HG02973 (cell line): ENCODE measurements at regions not wholly inside any gene's neighbourhood (a gene's known extent, or its start where the extent isn't known, plus 50 kb on each side); places are given as distances from the start of the nearest gene placed in this dataset.

Source experiments
- ATAC-seq: cut with Tn5 transposase; IDR thresholded peaks from one replicate; pipeline ENCODE4 v1.9.1; 2021; ENCODE audit warnings: moderate library complexity; ENCODE audit not compliant: unreplicated experiment

- no peak for ATAC-seq
Observed at GRCh38 chr12:87846045-87846444, 183.2 kb downstream of the C12orf50 start.

DNA sequence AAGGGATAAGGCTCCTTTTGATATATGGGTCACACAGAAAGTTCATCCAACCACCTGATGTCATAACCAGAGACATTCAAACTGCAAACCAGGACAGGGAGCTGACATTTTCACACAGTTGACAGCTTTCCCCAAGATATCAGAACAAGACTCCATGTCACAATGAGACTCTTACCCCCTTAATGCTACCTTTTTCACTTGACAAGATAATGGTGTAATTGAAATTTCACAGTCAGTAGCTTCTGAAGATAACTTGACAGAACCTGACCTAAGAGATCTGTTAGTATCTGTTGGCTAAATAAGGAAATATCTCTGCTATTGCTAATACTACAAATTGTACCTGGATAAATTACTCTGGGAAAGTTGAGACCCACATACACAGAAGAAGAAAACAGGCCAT is 187.3 kb downstream of the C12orf50 start:
- no peak for ATAC-seq

DNA sequence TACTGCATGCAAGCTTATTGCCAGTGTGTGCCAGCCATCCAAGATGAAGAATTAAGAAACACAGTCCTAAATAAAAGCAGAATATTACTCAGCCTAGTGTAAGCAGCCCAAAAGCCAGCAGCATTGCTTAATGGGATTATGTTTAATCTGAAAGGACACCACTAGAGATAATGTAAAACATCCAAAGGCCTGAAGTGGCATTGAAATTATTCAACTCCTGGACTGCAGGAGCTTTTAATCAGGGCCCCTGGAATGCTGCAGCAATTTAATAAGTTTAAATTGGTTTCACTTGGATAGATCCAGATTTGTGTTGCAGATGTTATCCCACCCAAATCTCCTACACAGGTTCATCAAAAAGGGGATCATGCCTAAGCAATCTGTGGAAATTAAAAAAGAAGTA is 193.0 kb downstream of the C12orf50 start:
- no peak for ATAC-seq

DNA sequence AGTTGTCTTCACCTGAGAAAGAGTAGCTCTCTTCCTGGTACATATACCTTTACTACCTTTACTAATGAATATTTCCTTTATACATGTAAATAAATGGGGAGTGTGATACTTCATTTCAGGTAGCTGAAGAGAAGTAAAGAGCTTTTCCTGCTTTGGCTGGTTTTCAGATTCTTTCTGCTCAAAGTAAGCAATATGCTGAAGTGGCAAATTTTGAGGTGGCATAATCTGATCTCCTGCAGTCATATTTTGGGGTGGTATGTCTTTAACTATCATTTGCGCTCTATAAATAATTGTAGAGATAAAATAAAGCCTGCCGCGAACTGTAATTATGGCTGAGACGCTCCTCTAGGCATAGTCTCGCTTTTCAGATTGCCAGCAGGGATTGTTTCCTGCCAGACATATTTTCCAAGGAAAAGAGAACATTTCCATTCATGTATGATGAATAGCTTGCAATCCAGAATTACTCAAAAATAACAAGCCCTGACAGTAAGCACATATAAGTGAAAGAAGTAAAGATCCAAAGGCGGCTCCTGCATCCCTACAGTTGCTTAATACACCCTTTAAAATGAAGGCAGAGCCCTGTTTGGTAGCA is 200.7 kb downstream of the C12orf50 start:
- no peak for ATAC-seq

DNA sequence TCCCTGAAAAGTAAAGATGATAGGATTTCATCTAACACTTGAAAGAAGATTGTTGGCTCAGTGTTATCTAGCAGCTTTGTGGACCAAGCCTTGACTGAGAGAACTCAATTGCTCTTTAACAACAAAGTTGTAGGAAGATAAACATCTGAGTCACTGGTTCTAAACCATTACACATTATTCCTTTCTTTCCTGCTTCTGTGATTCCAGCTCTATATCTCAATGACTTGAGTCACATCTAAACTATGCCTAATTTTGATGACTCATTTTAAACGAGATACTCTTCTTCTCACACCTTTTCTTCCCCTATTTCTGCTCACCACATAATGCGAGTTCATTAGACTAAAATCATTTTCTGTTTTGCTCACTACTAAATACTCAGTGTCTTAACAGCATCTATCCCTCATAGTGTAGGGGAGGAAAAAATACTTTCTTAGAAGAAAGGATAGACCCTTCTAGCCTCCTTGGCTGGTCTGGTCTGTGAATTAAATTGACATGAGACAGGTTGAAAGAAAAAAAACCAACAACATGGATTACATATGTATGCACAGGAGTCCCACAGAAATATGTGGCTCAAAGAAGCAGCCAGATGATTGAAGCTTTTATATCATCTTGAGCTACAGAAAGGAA is 201.4 kb downstream of the C12orf50 start:
- no peak for ATAC-seq

- ATAC-seq, result no peak
Observed at GRCh38 chr12:87822923-87823322, 206.3 kb downstream of the C12orf50 start.

GRCh38 chr12:87820524-87821202 is 208.5 kb downstream of the C12orf50 start:
- ATAC-seq, result no peak

DNA sequence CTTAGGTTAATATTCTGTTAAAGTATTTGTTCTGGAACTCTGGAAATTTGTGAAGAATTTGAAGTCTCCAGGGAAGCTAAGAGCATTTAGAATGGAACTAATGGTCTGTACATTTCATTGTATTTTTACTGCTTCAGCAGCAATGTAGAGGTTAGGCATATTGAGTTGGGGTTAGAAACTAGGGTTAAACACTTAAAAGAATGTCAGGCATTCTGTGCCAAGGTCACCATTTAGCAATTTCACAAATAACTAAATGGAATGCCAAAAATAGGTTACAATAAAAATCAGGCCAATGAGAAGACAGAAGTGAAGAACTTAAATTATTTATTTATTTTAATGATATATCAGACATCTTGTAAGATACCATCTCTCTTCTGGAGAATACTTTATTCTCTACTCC is 210.8 kb downstream of the C12orf50 start:
- ATAC-seq, result no peak

- ATAC-seq, result no peak
Observed at GRCh38 chr12:87815771-87816585, 213.2 kb downstream of the C12orf50 start.

DNA sequence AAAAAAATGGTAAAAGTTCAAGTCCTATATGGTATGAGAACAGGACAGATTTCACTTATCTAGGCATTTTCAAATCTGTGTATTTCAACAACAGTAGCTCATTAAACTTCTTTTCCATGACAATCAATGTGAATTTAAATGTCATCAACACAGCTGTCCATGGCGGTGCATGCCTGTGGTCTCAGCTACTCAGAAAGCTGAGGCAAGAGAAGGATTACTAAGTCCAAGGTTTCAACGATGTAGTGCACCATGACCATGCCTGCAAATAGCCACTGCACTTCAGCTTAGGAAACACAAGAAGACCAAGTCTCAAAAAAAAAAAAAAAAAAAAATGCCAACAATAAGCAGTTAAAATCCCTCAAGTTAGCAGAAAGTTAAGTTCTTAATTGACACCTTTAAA is 214.6 kb downstream of the C12orf50 start:
- ATAC-seq, result no peak

- no peak for ATAC-seq
Observed at GRCh38 chr12:87813476-87814234, 215.5 kb downstream of the C12orf50 start.

GRCh38 chr12:87812681-87813080 is 216.5 kb downstream of the C12orf50 start:
- no peak for ATAC-seq

GRCh38 chr12:87812030-87812429 is 217.2 kb downstream of the C12orf50 start:
- no peak for ATAC-seq

DNA sequence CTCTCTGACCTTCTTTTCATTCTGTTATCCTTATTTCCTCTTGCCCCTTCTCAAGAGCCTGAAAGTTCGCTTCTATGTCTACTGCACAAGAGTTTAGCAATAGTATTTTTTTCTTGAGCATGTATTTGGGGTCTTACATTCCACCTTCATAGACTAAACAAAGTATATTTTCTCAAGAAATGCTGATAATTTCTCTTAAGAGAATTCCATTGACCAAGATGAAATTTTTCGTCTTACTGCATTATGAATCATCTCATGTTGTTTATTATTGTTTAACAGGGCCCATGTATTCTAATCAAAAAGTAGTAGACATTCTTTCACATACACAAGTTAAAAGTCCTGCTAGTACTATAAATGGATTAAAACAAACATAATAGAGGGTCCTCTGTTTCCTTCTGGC is 219.3 kb downstream of the C12orf50 start:
- no peak for ATAC-seq

- ATAC-seq, result no peak
Observed at GRCh38 chr12:87807086-87807485, 222.1 kb downstream of the C12orf50 start.

GRCh38 chr12:87806310-87806709 is 222.9 kb downstream of the C12orf50 start:
- ATAC-seq, result no peak

DNA sequence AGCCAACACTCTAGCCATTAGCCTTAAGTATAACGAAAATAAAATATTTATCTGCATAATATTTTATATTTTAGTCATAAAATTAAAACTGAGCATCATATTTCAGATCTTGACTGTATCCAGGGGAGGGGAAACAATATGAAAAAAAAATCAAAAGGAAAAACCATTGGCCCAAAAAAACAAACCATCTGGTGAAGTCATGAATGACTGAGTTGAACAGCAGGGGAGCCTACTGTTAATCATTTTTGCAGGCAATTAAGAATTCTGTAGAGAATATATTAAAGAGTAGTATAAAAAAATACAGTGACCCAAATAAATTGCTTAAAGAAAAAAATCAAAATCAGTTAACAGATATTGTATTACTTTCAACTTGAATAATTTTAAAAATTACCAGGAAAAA is 224.8 kb downstream of the C12orf50 start:
- ATAC-seq, result no peak

DNA sequence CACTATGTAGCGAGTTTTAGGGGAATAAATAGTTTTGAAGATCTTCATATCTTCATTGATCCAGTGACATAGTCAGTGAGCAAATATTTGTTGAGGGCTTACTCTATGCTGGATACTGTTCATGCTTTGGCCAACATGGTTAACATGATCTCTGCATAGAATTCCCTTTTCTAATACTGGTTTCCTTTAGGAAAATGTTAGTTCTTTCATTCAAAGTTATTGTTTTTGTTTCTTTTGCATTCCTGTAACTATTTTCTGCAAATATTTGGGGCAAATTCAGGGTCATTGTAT is 226.5 kb downstream of the C12orf50 start:
- ATAC-seq, result no peak

DNA sequence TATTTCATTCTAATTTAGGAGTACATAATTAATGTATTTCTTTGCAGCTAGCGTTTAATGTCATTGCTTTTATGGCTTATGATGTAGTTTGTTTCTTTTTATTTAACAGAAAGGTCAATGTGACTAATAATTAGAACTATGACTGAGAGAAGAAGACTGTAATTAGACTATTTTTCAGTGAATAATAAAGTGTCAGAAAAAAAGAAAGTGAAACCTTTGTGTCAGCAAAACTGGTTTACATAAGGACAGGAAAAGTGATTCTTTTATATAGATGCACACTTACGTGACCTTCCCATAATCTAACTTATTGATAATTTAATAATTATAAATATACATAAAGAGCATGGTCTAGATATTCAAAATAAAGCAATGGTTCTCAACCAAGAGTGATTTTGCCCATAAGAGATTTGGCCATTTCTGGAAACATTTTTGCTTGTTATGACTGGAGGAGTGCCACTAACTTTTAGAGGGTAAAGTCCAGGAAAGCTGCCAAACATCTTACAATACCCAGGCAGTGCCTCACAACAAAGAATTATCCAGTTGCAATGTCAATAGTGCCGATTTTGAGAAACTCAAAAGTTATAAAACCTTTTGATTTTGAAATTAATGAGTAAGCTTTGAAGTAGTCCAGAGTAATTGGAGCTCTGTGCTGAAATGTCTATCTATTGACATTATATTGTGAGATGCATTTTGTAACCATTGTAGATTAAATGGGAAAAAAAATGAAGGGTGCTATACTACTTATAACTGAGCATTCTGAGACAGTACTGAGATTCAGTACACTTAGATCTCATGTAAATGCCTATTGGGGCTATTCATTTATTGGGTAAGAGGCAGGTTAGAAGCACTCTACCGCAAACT is 227.1 kb downstream of the C12orf50 start:
- ATAC-seq, result peak; percentile 45

DNA sequence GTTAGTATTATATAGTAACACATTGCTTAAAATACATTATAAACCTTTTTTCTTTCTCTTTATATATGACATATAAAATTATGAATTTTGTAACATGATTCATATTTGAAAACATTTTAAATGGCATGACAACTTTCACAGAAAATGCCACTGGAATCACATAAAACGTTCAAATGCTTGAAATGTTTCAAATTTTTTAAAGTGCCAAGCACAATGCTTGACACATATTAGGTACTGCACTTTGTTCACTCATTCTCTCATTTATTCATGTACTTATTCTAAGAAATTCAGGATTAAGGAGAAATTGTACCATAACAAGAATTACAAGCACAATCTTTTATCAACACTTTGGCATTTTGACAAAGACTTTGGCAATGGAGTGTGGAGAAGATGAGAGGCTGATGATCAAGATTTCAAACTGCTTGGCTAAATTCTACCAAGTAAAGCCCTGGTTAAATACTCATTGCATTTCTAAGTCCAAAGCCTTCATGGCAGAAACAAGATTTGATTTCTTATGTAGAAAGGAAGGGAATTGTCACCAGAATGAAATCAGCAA is 232.2 kb downstream of the C12orf50 start:
- ATAC-seq, result no peak
